ENCODE measurements at regions not wholly inside any gene's neighbourhood (a gene's known extent, or its start where the extent isn't known, plus 50 kb on each side); places are given as distances from the start of the nearest gene placed in this dataset.

DNA sequence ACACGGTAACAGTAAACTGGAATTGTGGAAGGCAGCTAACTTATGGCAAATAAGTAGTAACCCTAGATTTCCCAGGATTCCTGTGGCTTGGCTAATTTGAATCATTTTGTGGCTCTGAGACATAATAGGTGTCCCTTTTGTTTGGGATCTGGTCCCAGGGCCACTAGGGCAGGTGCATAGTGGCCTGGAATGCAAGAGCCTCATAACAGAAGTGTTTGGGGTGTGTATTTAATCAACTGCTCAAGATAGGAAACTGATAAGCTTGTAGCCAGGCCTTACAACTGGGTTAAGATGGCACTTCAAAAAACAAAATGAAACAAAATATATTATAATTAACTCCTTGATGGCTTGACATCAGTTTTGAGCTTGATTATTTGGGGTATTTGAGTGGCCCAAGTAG, 541.8 kb downstream of the ETV1 start:
- DNase-seq (ENCODE audit: low spot score): no peak

DNA sequence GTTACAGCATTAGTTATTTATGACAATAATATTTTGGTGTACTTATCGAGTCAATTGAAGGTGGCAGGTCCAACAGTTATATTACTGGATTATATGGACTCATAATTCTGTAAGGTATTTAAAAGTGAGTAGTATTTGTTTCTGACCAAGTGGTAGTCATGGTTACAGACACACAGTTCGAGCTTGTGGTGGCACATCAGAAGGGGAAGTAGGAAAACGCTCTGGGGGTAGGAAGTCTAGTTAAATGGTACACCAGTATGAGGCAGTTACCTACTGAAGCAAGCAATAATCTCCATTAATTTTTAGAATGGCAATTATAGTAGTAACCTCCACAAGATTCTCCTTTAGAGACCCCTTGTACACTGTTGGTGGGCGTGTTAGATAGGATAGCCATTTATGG, 541.2 kb downstream of the ETV1 start:
- DNase-seq (ENCODE audit: low spot score): no peak

DNA sequence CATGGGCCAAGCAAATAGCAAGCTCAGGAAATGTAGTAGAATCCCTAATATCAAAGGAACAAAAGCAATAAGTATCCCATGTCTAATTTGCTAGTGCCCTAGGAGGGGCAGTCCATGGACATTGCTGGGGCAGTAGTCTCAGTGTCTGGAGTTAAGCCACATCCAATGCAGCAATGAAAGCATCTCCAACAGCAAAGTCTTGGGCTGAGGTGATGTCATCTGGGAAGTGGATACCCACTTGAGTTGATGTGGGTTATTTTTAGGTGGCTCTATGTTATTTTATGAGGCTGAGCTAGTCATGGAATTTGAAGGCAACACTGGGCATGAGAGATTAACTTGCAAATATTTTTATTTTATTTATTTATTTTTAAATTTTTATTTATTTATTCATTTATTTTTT, 540.0 kb downstream of the ETV1 start:
- no peak for DNase-seq (ENCODE audit: low spot score)

DNA sequence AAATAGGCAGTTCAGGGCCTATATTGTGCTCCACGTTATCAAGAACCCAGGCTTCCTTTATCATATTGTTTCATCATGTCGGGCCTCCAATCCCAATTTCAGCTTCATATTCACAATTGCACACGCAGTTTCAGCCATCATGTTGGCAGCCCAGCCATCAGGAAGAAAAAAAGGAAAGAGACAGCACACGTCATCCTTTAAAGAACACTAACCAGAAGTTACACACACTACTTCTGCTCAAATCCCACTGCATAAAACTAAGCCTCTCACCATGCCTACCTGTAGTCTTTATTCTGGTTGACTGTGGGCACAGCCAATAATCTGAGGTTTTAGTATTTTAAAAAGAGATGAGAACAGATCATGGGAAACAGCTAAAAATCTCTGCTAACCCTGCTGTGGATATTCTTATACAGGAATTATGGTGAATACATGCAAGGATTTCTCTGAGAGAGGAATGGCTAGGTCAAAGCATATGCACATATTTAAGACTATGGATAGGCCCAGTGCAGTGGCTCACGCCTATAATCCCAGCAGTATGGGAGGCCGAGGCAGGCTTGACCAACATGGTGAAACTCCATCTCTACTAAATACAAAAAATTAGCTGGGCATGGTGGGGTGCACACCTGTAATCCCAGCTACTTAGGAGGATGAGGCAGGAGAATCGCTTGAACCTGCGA, 534.4 kb downstream of the ETV1 start:
- no peak for DNase-seq (ENCODE audit: low spot score)

DNA sequence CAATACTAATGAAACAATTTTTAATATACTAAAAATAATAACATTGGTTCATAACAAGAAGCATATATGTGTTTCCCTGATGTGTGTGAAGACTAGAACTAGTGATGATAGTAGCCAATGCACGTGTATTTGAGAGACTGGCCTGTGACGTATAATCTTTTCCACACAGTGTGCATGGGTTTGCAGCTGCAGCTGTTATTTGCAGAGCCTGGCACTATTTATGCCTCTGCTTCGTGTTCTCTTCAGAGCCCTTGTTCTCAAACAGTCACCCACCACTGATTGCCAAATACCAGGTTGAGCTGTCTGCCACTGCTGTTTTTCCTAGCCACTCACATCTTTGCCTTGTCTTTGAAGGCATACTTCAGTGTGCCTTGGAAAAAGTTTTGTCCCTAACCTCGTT, 531.7 kb downstream of the ETV1 start:
- no peak for DNase-seq (ENCODE audit: low spot score)

DNA sequence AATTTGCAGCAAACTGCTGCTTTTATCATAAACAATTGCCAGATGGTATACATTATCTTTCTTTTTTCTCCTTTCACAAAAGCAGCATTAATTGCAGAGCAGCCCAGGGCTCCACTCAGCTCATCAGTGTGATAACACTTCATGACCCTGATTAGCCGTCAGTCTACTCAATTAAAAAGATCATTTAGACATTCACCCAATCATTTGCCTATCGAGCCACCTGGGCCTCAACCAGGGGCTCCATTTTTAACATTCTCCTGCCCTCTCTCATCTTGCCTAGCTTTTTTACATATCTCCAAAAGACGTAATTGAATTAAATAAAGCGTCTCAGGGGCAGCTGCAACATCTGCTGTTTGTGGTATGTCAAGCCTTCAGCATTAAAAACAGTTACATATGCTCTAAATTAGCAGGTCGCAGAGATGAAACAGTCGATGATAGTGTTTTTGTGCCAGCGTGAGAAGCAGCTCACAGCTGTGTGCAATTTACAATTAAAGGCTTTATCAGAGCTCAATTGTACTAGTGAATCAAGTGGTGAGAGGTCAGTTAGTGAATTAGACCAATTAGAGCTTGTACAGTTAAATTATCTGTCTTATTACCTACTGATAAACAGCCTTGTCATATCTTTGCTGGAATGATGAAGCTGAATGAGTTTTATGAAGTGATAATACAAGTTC, 522.5 kb downstream of the ETV1 start:
- DNase-seq (ENCODE audit: low spot score): no peak

DNA sequence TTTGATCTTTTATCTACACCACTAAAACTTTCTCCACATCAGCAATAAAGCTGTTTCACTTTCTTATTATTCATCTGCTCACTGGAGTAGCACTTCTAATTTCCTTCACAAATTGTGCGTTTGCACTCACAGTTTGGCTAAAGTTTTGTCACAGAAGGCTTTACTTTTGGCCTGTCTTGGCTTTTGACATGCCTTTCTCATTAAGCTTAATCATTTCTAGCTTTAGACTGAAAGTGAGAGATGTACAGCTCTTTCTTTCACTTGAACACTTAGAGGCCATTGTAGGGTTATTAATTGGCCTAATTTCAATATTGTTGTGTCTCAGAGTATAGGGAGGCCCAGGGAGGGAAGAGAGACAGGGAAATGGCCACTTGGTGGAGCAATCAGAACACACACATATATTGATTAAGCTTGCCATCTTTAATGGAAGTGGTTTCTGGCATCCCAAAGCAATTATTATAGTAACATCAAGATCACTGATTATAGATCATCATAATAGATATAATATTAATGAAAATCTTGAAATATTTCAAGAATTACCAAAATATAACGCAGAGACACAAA, 512.5 kb downstream of the ETV1 start:
- no peak for DNase-seq (ENCODE audit: low spot score)

DNA sequence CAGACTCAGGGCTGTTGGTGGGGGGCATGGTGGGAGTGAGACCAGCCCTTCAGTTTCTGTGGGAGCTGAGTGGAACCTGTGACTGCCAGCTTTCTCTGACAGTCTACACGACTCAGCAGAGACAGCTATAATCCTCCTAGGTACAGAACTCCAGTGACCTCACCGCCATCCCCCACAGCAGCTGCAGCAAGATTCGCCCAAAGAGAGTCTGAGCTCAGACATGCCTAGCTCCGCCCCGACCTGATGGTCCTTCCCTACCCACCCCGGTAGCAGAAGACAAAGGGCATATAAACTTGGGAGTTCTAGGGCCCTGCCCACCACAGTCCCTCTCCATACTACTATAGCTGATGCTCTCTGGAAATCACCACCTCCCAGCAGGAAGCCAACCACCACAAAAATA, 500.1 kb downstream of the ETV1 start:
- no peak for DNase-seq (ENCODE audit: low spot score)

DNA sequence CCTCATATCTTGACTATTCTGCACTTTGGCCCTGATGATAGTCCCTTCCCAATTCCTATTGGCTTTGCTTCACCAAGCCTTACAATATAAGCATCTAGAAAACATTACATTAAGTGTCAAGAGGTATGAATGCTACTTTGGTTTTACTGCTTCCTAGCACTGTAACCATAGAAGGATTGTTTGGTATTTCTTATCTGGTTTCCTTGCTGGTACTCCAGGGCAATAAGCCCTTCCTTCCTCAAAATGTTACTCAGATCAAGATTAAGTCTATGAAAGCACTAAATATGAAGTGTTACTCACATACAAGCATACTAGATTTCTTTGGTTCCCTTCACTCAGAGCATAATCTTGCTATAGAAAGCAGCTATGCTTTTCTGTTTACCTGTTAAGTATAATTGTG, 492.5 kb downstream of the ETV1 start:
- no peak for DNase-seq (ENCODE audit: low spot score)

DNA sequence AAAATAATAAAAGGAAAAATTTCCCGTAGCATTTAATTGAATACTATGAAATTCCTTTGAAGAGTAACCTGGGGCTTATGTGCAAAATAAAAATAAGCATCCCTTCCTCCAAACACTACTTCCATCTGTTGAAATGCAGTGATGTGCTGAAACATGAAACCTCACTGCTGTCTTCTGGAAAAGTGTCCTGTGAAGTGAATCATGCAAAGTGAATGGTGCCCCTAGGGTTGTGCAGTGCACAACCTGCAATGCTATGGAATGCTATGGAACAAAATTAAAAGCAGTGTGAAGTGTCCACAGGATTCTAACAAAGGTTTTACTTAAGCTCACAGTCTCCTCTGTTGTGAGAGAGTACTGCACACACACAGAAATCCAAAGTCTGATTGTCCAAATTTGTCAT, 480.9 kb downstream of the ETV1 start:
- no peak for DNase-seq (ENCODE audit: low spot score)

DNA sequence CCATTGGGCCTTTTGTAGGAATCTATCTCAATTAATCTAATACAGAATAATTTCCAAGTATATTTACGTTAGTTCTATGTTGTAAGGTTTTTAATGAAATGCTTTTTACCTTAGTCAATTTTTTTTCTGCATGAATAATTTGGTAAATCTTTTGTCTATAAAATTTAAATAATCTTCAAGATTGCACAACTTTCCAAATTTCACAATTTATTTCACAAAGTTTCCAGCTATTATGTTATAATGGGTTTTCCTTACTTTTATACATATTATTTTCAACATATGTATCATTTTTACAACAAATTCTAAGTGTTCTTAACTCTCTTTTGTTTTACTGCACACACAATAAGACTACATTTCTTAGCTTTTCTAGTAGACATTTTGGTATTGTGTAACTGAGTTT, 470.7 kb downstream of the ETV1 start:
- no peak for DNase-seq (ENCODE audit: low spot score)

DNA sequence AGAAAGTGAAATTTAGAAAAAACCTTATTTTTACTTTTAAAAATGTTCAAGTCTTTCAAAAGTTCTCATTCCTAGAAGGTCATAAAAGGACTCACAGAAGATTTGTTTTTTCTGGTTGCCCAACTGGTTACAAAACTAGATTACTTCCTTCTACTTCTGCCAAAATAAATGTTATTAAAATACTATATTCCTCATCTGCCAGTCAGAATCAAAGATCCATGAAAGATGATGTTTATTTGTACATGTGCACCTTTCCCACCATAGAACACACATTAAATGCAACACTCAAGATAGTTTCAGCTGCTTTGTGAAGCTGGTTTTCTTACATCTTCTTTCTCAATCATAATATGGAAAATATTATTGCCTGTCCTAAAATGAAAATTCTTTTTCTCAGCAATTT, 465.4 kb downstream of the ETV1 start:
- DNase-seq (ENCODE audit: low spot score): no peak

DNA sequence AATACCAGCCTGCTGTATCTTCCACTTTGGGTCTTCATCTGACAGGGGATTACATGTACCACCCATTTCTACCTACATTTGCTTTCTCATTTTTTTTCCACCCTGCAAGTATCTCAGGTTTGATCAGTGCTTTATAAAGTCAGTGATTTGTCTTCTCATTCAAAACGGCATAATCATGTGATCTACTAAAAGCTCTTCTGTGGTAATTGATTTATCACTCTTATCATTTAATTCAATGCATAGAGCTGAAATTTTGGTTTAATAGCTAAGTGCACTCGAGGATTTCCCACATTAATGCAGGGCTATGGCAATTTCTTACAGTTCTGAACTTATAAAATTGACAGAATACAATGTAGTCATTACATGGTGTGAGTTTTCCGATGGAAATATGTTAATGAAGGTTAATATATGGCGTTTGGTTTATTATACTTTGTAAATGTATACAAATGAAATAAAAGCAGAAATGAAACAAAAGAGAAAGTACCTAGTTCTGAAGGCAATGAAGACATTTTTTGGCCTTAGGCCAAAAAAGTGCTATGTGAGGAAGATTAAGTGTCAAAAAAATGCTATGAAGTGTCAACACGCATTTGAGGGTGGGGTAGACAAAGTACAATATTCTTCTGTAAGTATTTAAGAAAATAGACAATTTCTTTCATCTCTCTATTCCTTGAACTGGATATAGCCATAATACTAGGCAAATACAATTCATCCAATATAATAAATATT, 457.3 kb downstream of the ETV1 start:
- DNase-seq (ENCODE audit: low spot score): no peak

DNA sequence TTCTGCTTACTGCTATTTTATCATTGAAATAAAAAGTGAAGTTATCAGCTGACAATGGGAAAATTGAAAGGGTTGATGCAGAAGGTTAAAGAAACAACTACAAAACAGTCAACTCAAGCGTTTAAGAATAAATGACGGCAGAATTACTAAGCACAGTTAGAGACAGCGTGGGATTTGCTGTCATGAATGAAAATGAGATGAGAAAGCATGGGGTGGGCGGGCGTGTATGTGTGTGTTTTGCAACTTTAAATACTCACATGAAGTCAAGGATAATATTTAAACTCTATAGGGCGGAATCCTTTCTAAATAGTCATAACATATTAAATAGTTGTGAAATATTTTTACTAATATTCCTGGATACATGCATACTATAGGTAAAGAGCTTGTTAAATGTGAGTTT, 450.8 kb downstream of the ETV1 start:
- DNase-seq (ENCODE audit: low spot score): peak; percentile 29

DNA sequence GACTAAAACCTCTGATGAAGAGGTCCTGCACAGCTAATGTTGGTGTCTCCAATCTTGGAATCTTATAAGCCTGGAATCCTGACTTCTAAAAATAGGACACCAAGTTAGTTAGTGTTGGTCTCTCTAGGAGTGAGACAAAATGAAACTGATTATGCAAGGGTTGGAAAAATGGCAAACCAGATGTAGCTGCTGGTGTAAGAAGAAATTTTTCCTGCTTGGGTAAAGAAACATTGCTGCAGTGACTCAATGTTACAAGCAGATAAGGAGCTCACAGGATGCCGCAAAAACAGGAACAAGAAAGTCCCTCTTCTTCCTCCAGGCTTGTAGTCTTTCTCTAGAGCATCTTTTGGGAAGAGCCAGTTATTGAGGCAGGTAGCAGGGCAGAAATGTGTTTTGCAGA, 449.0 kb downstream of the ETV1 start:
- no peak for DNase-seq (ENCODE audit: low spot score)

DNA sequence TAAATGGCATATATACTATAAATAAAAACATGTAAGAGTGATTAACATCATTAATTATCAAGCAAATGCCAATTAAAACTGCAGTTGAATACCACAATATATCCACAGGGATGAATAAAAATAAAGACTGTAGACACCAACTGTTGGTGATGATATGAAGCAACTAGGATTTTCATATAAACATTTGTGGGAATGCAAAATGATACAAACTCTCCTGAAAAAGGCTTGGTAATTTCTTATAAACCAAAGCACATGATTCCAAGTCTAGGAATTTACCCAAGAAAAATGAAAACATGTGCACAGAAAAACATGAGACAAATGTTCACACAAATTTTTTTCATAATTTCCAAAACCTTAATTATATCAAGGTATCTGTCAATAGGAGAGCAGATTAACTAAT, 448.1 kb downstream of the ETV1 start:
- DNase-seq (ENCODE audit: low spot score): no peak

DNA sequence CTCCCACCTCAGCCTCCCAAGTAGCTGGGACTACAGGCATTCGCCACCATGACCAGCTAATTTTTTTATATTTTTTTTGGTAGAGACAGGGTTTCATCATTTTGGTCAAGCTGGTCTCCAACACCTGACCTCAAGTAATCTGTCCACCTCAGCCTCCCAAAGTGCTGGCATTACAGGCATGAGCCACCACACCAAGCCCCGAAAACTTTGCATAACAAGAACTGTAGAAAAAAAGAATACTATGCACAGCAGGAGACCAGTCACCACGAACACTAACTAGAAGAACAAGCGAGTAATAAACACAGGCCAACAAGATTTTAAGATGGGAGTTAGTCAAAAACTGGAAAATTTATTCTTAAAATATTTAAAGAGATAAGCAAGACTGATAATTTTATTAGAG, 447.0 kb downstream of the ETV1 start:
- DNase-seq (ENCODE audit: low spot score): no peak

DNA sequence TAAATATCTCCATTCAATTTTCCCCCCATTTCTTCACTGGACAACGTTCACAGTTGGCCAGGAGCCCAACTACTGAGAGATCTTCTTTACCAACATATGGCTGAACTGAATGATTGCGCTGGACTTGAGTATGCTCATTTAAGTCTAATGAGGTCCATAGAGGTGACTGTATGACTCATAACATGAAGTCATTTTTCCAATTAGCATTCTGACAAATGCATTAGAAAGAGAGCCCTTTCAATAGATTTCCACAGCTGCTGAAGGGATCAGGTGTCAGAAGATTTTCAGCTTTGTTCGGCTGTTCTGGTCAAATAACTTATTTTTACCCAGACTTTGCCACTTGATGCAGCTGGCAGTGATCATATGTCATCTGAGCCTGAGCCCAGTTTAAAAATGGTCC, 438.0 kb downstream of the ETV1 start:
- DNase-seq (ENCODE audit: low spot score): no peak

DNA sequence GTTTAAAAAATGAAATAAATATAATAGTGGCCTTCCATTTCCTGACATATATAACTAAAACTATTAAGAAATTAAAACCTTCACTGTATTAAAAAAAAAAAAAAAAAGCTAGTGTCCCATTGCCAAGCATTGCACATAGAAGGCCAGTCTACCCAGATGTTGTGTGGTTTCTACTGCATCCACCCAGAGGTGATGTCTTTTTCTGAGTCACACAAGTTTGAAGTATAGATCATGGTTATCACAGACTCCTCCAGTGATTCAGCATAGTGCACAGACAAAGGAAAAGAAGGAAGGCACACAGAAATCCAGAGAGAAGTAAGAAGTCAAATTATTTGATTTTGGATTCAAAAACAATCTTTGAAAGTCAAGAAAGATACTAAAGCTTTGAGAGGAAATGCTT, 429.0 kb downstream of the ETV1 start:
- DNase-seq (ENCODE audit: low spot score): no peak

DNA sequence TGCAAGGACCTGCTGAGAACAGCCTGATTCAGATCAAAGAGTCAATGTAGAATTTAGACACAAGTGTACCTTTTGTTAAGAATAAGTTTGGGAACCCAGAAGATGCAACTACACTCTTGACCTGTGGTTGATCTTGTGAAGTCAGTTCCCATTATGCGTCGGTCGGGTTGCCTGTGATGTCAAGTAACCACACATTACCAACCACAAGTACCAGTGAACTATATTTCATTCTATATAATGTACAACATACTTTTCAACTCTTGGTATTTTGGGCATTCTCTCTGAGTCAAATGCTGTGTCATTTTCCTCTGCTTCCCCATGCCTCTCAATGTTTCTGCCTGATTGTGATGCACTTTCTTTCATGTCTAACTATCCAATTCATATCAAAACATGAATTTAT, 426.2 kb downstream of the ETV1 start:
- DNase-seq (ENCODE audit: low spot score): no peak

DNA sequence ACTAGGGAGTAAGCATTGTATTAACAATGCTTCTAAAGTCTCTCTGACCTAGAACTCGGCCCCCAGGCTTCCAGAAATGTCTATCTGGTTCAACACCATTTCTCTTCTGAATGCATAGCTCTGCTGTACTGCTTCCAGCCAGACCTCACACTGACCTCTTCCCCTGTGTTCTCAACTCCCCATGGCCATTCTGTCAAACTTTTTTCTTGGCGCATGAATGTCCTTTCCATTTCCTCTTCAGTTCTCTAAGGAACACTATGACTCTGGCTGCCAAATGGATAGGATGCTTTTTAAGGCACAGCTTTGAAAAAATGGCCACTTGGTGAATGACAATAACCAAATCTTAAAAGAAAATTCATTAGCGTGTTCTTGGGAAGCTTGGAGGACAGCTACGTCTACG, 425.8 kb downstream of the ETV1 start:
- DNase-seq (ENCODE audit: low spot score): no peak

DNA sequence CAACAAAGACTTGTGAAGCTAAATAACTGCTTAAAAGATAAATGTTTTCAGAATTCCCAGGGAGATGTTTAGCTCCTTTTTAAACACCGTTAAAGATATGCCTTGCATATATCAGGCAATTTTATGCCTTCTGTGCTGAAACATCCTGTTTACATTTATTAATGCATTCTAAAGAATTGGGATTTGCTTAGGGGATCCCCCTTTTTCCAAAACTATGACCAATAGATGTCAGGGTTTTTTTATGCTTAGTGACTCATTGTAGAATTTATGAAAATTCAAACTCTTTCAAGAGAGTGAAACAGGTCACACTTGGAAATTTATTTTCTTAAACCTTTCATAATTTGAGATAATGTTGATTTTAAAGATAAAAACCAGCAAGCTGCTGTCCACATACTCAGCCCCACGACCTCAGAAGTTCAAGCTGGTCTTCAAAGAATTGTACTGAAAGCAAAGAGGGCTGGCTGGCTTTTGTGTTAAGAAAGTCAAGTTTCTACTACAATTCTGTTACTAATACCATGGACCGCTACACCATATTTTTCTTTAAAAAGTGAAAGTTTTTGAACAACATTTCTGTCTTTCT, 411.8 kb downstream of the ETV1 start:
- DNase-seq (ENCODE audit: low spot score): no peak

DNA sequence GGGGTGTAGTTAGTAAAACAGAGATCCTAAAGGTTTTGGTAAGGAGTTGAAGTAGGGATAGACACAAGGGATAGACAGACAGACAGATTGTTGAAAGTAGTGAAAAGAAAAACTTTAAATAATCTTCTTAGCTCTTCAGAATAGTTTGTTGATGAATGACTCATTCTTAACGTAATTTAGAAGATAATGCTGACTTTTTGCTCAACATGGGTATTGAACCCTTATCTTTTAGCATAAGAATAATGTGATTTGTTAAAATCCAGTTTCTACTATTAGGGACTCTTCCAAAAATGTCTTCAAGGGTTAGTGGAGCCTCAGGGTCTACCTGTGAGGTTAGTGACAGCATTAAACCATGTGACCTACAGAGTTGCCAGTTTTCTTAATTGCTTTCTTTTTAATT, 411.2 kb downstream of the ETV1 start:
- no peak for DNase-seq (ENCODE audit: low spot score)

Measured in putamen (tissue), 1 donor.